GM23338 (cell line): ENCODE measurements at regions not wholly inside any gene's neighbourhood (a gene's known extent, or its start where the extent isn't known, plus 50 kb on each side); places are given as distances from the start of the nearest gene placed in this dataset.
A peak's percentile ranks its signal among the peaks of the same experiment; 100 is the strongest.

ENCODE experiments used
- ATAC-seq: fragments of 200-7000 bp; cut with Tn5 transposase; 3 replicates; pipeline ENCODE4 v1.9.1; 2020
- DNase-seq: peaks from one replicate; pipeline ENCODE4 v3.0.0-alpha.2; 2015; ENCODE audit warnings: low spot score
- H2AFZ ChIP-seq: fragments of 200-600 bp; sonication (generic); 2 replicates; pipeline ENCODE4 v1.8.0; 2016; ENCODE audit warnings: antibody characterized with exemption, mild to moderate bottlenecking, moderate library complexity
- H3F3A ChIP-seq: fragments of 200-600 bp; sonication (generic); replicated peaks from 2 replicates; pipeline ENCODE4 v1.8.0; 2017; ENCODE audit warnings: antibody characterized with exemption, mixed run types, low read depth
- H3K27ac ChIP-seq: fragments of 200-600 bp; sonication (generic); 2 replicates; pipeline ENCODE4 v1.6.1; 2016; ENCODE audit warnings: low read depth
- H3K27me3 ChIP-seq: fragments of 200-600 bp; sonication (generic); 2 replicates; pipeline ENCODE4 v1.8.0; 2016; ENCODE audit warnings: mild to moderate bottlenecking, mixed run types, moderate library complexity; ENCODE audit not compliant: insufficient read depth
- H3K36me3 ChIP-seq: fragments of 200-600 bp; sonication (generic); 2 replicates; pipeline ENCODE4 v1.8.0; 2016; ENCODE audit warnings: mild to moderate bottlenecking; ENCODE audit not compliant: insufficient read depth
- H3K4me1 ChIP-seq: fragments of 200-600 bp; sonication (generic); 2 replicates; pipeline ENCODE4 v1.8.0; 2016; ENCODE audit warnings: mild to moderate bottlenecking, moderate library complexity; ENCODE audit not compliant: insufficient read depth
- H3K4me2 ChIP-seq: fragments of 200-600 bp; sonication (generic); 2 replicates; pipeline ENCODE4 v1.7.1; 2017; ENCODE audit warnings: mixed run types
- H3K4me3 ChIP-seq: fragments of 200-600 bp; sonication (generic); 2 replicates; pipeline ENCODE4 v1.6.1; 2016; ENCODE audit warnings: mixed run types
- H3K79me2 ChIP-seq: fragments of 200-600 bp; sonication (generic); replicated peaks from 2 replicates; pipeline ENCODE4 v1.8.0; 2017; ENCODE audit warnings: mild to moderate bottlenecking; ENCODE audit not compliant: insufficient read depth
- H3K9me2 ChIP-seq: fragments of 200-600 bp; sonication (generic); 2 replicates; pipeline ENCODE4 v1.8.0; 2017; ENCODE audit not compliant: insufficient read depth
- H4K20me1 ChIP-seq: fragments of 200-600 bp; sonication (generic); replicated peaks from 2 replicates; pipeline ENCODE4 v1.8.0; 2017; ENCODE audit warnings: mild to moderate bottlenecking; ENCODE audit not compliant: insufficient read depth
- H3K27ac Mint-ChIP-seq: 2 replicates; pipeline ENCODE4 v1.8.0; 2020; ENCODE audit warnings: inconsistent platforms, mild to moderate bottlenecking, moderate library complexity, mixed read lengths
- H3K27me3 Mint-ChIP-seq: 3 replicates; pipeline ENCODE4 v1.8.0; 2022; ENCODE audit warnings: low read depth, mild to moderate bottlenecking, moderate library complexity, mixed read lengths, inconsistent platforms; ENCODE audit not compliant: insufficient read depth, poor library complexity
- H3K36me3 Mint-ChIP-seq: 3 replicates; pipeline ENCODE4 v1.8.0; 2021; ENCODE audit warnings: low read depth, mild to moderate bottlenecking, inconsistent platforms, moderate library complexity, mixed read lengths
- H3K4me1 Mint-ChIP-seq: 3 replicates; pipeline ENCODE4 v1.8.0; 2020; ENCODE audit warnings: mild to moderate bottlenecking, inconsistent platforms, mixed read lengths
- H3K4me3 Mint-ChIP-seq: 3 replicates; pipeline ENCODE4 v1.8.0; 2021; ENCODE audit warnings: moderate library complexity, mild to moderate bottlenecking, inconsistent platforms, mixed read lengths
- H3K9me3 Mint-ChIP-seq: 3 replicates; pipeline ENCODE4 v1.8.0; 2020; ENCODE audit warnings: moderate library complexity, mild to moderate bottlenecking, inconsistent platforms, mixed read lengths
- CTCF ChIP-seq, 2 experiments: fragments of 200-600 bp in 1 of 2; sonication (generic) in 1 of 2; conservative IDR thresholded peaks; 2 replicates each; pipeline versions ENCODE4 v1.5.1 to v1.6.1; 2016 to 2017; ENCODE audit warnings: antibody characterized with exemption in 2 of 2, low read depth in 2 of 2, mild to moderate bottlenecking in 2 of 2, moderate library complexity in 1 of 2
- EZH2 ChIP-seq: fragments of 200-600 bp; sonication (generic); IDR thresholded peaks from one replicate; pipeline ENCODE4 v1.8.0; 2017; ENCODE audit warnings: antibody characterized with exemption, mild to moderate bottlenecking, low read depth; ENCODE audit not compliant: unreplicated experiment
- NANOG ChIP-seq: IDR thresholded peaks from 2 replicates; pipeline ENCODE4 v1.6.1; 2016; ENCODE audit warnings: antibody characterized with exemption, borderline replicate concordance
- REST ChIP-seq: IDR thresholded peaks from one replicate; pipeline ENCODE4 v1.6.1; 2018; ENCODE audit warnings: antibody characterized with exemption; ENCODE audit not compliant: unreplicated experiment
- ZNF114 ChIP-seq: fragments of 250-450 bp; sonication (Bioruptor Pico); IDR thresholded peaks from 2 replicates; pipeline ENCODE4 v1.5.0; 2020; ENCODE audit warnings: mild to moderate bottlenecking, moderate library complexity

GRCh38 chr9:106321394-106322180, 541.4 kb upstream of the ZNF462 start:
- Histone ChIP-seq H3K9me2 (peaks cover 8% of the 10 kb centered on the region), H3K4me2 (no peak overlapping the region), H4K20me1 (no peaks in the 10 kb centered on the region), H3K27me3 (no peaks in the 10 kb centered on the region), H3K27ac (no peak overlapping the region), H3K36me3 (no peaks in the 10 kb centered on the region), H3F3A (no peaks in the 10 kb centered on the region), H3K4me3 (no peak overlapping the region), H3K4me1 (peaks cover 8% of the 10 kb centered on the region; the same call in 1 of the 2 replicates), H2AFZ (no peak overlapping the region), H3K79me2 (no peaks in the 10 kb centered on the region)
- DNase-seq (no peak), ATAC-seq (no peak)
- no peaks in the 10 kb centered on the region for H3K36me3 Mint-ChIP-seq
- peaks cover 13% of the 10 kb centered on the region; the same call in 2 of the 3 replicates for H3K4me1 Mint-ChIP-seq
- H3K27ac Mint-ChIP-seq = no peak overlapping the region
- peaks cover 4% of the 10 kb centered on the region for H3K27me3 Mint-ChIP-seq
- no peaks in the 10 kb centered on the region for H3K9me3 Mint-ChIP-seq
- TF ChIP-seq REST = no peak
- TF ChIP-seq ZNF114 = no peak
- no peak for TF ChIP-seq NANOG
- no peak for TF ChIP-seq EZH2
- no peak overlapping the region for H3K4me3 Mint-ChIP-seq

GRCh38 chr9:106322706-106323245, 540.2 kb upstream of the ZNF462 start:
- Histone ChIP-seq H3F3A (no peaks in the 10 kb centered on the region), H3K9me2 (peaks cover 8% of the 10 kb centered on the region), H3K79me2 (no peaks in the 10 kb centered on the region), H4K20me1 (no peaks in the 10 kb centered on the region), H3K27me3 (no peaks in the 10 kb centered on the region), H3K4me2 (no peak overlapping the region), H2AFZ (no peak overlapping the region), H3K4me1 (peaks cover 8% of the 10 kb centered on the region; the same call in 1 of the 2 replicates), H3K27ac (no peak overlapping the region), H3K36me3 (no peaks in the 10 kb centered on the region), H3K4me3 (no peak overlapping the region)
- no peaks in the 10 kb centered on the region for H3K36me3 Mint-ChIP-seq
- no peak overlapping the region for H3K27ac Mint-ChIP-seq
- no peaks in the 10 kb centered on the region for H3K9me3 Mint-ChIP-seq
- H3K4me1 Mint-ChIP-seq = peaks cover 13% of the 10 kb centered on the region; the same call in 2 of the 3 replicates
- TF ChIP-seq CTCF (conservative IDR thresholded peaks at IDR 0.05; ENCODE audit: low read depth in 2 of 2) (no peak), NANOG (no peak)
- peaks cover 4% of the 10 kb centered on the region for H3K27me3 Mint-ChIP-seq
- no peak overlapping the region for H3K4me3 Mint-ChIP-seq
- peak; percentile 4 for DNase-seq
- ATAC-seq = no peak
